ENCODE measurements at regions not wholly inside any gene's neighbourhood (a gene's known extent, or its start where the extent isn't known, plus 50 kb on each side); places are given as distances from the start of the nearest gene placed in this dataset.

DNA sequence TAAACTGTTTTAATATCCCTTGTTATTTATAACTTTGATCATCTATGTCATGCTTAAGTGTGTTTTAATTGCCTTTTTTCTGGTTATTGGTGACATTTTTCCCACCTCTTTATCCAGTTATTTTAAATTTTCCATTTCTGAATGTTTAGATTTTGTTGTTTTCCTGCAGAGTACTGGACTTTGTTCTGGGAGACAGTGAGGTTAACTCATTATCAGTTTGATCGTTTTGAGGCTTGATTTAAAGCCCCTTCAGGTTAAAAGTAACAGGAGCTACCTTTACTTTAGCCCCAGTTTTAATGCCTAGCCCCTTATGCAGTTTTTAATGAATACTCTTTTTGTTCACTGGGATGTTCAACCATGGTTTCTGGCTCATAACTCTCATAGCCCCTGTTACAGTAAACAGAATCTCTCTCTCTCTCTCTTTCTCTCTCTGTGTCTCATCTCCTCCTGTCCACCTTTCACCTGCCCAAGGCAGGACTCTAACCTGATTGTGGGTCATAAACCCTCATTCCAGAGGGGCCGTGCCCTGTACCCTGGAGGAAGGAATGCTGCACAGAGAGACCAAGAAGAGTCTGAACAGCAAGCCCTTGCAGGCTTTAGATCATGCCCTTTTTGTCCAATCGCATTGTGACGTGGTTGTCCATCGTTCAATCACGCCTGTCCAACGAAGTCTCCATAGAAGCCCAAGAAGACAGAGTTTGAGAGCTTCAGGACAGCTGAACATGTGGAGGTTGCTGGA lies 91.8 kb upstream of the WDR72 start:
- no peak for DNase-seq
- no peak overlapping the region for H2BK12ac ChIP-seq (ENCODE audit: insufficient read length, low read depth, low read length)
- no peak overlapping the region for H4K91ac ChIP-seq (ENCODE audit: insufficient read length, low read depth, low read length)
- no peak overlapping the region for H3K9ac ChIP-seq (ENCODE audit: extremely low read depth, insufficient read length, low read length)
- Mint-ChIP-seq H3K27me3 (ENCODE audit: low read depth) (no peaks in the 10 kb centered on the region; the same call in 1 of the 2 replicates), H3K27ac (no peak overlapping the region), H3K4me1 (no peaks in the 10 kb centered on the region), H3K36me3 (ENCODE audit: insufficient read depth in 1 of 3, low read depth in 3 of 3) (0 out of 7 replicates have a peak, but pooled peaks cover 0 to 5% (median 2%) of the 10 kb centered on the region in 3 experiments), H3K4me3 (no peak overlapping the region), H3K9me3 (peaks cover 0 to 5% of the 10 kb centered on the region in 2 experiments; a peak in 1 of 5 replicates)
- H3K4ac ChIP-seq (ENCODE audit: low read depth, low read length), result no peak overlapping the region
- H3K27ac ChIP-seq (ENCODE audit: insufficient read length, low read depth, low read length), result no peak overlapping the region
- H4K5ac ChIP-seq (ENCODE audit: insufficient read length, low read depth, low read length), result no peak overlapping the region
- H4K20me1 ChIP-seq (ENCODE audit: control insufficient read depth, insufficient read depth, insufficient read length), result no peaks in the 10 kb centered on the region
- no peaks in the 10 kb centered on the region for H3K79me1 ChIP-seq (ENCODE audit: insufficient read depth, low read depth, low read length, poor library complexity, severe bottlenecking)
- no peaks in the 10 kb centered on the region for H3K9me3 ChIP-seq (ENCODE audit: control insufficient read depth, low read depth, low read length)
- no peak overlapping the region for H2BK5ac ChIP-seq (ENCODE audit: insufficient read length, low read length)
- no peaks in the 10 kb centered on the region for H3K27me3 ChIP-seq (ENCODE audit: insufficient read depth, low read length)
- no peak overlapping the region for H2AFZ ChIP-seq (ENCODE audit: low read length)
- no peak overlapping the region for H4K8ac ChIP-seq (replicated peaks; ENCODE audit: insufficient read length, low read depth, low read length)
- WGBS (ENCODE audit: extremely low coverage, insufficient read length, low lambda C conversion rate), result no CpG with 5 or more reads among the region's 7 CpGs
- no peaks in the 10 kb centered on the region for H3K4me1 ChIP-seq (ENCODE audit: insufficient read depth, low read length)
- no peak overlapping the region for H2BK120ac ChIP-seq (ENCODE audit: low read depth, low read length, poor library complexity, severe bottlenecking)
- TF ChIP-seq, protein P1, sequence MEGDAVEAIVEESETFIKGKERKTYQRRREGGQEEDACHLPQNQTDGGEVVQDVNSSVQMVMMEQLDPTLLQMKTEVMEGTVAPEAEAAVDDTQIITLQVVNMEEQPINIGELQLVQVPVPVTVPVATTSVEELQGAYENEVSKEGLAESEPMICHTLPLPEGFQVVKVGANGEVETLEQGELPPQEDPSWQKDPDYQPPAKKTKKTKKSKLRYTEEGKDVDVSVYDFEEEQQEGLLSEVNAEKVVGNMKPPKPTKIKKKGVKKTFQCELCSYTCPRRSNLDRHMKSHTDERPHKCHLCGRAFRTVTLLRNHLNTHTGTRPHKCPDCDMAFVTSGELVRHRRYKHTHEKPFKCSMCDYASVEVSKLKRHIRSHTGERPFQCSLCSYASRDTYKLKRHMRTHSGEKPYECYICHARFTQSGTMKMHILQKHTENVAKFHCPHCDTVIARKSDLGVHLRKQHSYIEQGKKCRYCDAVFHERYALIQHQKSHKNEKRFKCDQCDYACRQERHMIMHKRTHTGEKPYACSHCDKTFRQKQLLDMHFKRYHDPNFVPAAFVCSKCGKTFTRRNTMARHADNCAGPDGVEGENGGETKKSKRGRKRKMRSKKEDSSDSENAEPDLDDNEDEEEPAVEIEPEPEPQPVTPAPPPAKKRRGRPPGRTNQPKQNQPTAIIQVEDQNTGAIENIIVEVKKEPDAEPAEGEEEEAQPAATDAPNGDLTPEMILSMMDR (conservative IDR thresholded peaks at IDR 0.05), result no peak
- H3T11ph ChIP-seq (ENCODE audit: low read length), result no peak overlapping the region
- no peak overlapping the region for H2BK15ac ChIP-seq (ENCODE audit: low read depth, low read length)
- H3K14ac ChIP-seq (ENCODE audit: insufficient read depth, low read length), result no peak overlapping the region; the same call in 1 of the 2 replicates
- no peak overlapping the region for H2BK20ac ChIP-seq (ENCODE audit: low read depth, low read length, poor library complexity, severe bottlenecking)
- no peaks in the 10 kb centered on the region for H3K23me2 ChIP-seq (ENCODE audit: insufficient read length, low read depth, low read length, poor library complexity, severe bottlenecking)
- no peaks in the 10 kb centered on the region for H3K79me2 ChIP-seq (ENCODE audit: insufficient read depth, low read length)
- H3K23ac ChIP-seq (ENCODE audit: insufficient read length, low read depth, low read length), result no peak overlapping the region
- H2AK5ac ChIP-seq (ENCODE audit: insufficient read length, low read length), result no peak overlapping the region
- no peak overlapping the region for H3K18ac ChIP-seq (ENCODE audit: insufficient read length, low read depth, low read length)
- H3K4me2 ChIP-seq (ENCODE audit: insufficient read depth, insufficient read length, low read length), result no peak overlapping the region
- H3K56ac ChIP-seq (ENCODE audit: insufficient read length, low read depth, low read length), result no peak overlapping the region
